Caco-2 (cell line): ENCODE measurements at regions not wholly inside any gene's neighbourhood (a gene's known extent, or its start where the extent isn't known, plus 50 kb on each side); places are given as distances from the start of the nearest gene placed in this dataset.

ENCODE experiments used
- BruUV-seq: library from RNA; stranded (reverse); fragments of 400-500 nt; replicated peaks from 2 replicates; lab custom pipeline; 2021; lab: Mats Ljungman, UMichigan
- CTCF ChIA-PET: fragments of 300-600 bp; sonication (Branson Sonifier 250); formaldehyde crosslinking; loops from one replicate; lab custom pipeline; 2022; ENCODE audit warnings: antibody characterized with exemption; lab: Charles Lee
- POLR2A ChIA-PET: fragments of 300-600 bp; sonication (Branson Sonifier 250); formaldehyde crosslinking; loops from one replicate; lab custom pipeline; 2022; ENCODE audit warnings: antibody characterized with exemption; lab: Charles Lee
- DNase-seq, 2 experiments: peaks; one replicate each; pipeline versions ENCODE4 v3.0.0 to v3.0.0-alpha.2; 2020 to 2022
- H3K27me3 ChIP-seq: replicated peaks from 2 replicates; pipeline ENCODE4 v1.6.0; 2011; ENCODE audit warnings: low read length; ENCODE audit not compliant: control insufficient read depth, insufficient read depth
- H3K36me3 ChIP-seq: 2 replicates; pipeline ENCODE4 v1.5.1; 2011; ENCODE audit warnings: low read length; ENCODE audit not compliant: control insufficient read depth, insufficient read depth
- H3K4me1 ChIP-seq: fragments of 250-450 bp; sonication (Bioruptor Pico); 2 replicates; pipeline ENCODE4 v1.5.1; 2020; ENCODE audit warnings: mild to moderate bottlenecking
- H3K4me3 ChIP-seq: 2 replicates; pipeline ENCODE4 v1.5.1; 2011; ENCODE audit warnings: low read depth, mild to moderate bottlenecking, control low read depth, low read length
- H3K9me3 ChIP-seq: fragments of 250-450 bp; sonication (Bioruptor Pico); 2 replicates; pipeline ENCODE4 v1.5.1; 2020; ENCODE audit warnings: mild to moderate bottlenecking, moderate library complexity
- H3K27ac Mint-ChIP-seq: one replicate; pipeline ENCODE4 v1.8.0; 2022; ENCODE audit warnings: mixed read lengths; ENCODE audit not compliant: unreplicated experiment
- H3K27me3 Mint-ChIP-seq: one replicate; pipeline ENCODE4 v1.8.0; 2022; ENCODE audit warnings: mixed read lengths; ENCODE audit not compliant: insufficient read depth, unreplicated experiment
- H3K36me3 Mint-ChIP-seq: one replicate; pipeline ENCODE4 v1.8.0; 2022; ENCODE audit warnings: mild to moderate bottlenecking, mixed read lengths; ENCODE audit not compliant: insufficient read depth, unreplicated experiment
- H3K4me1 Mint-ChIP-seq: one replicate; pipeline ENCODE4 v1.8.0; 2022; ENCODE audit warnings: low read depth, mixed read lengths; ENCODE audit not compliant: unreplicated experiment
- H3K4me3 Mint-ChIP-seq: one replicate; pipeline ENCODE4 v1.8.0; 2022; ENCODE audit warnings: mild to moderate bottlenecking, moderate library complexity, mixed read lengths; ENCODE audit not compliant: unreplicated experiment
- H3K9me3 Mint-ChIP-seq: one replicate; pipeline ENCODE4 v1.8.0; 2022; ENCODE audit warnings: mixed read lengths; ENCODE audit not compliant: unreplicated experiment
- CTCF ChIP-seq, 2 experiments: fragments of 200-600 bp in 1 of 2; IDR thresholded peaks; 1 replicate in 1 of 2; 2 replicates in 1 of 2; pipeline versions ENCODE4 v1.5.1 to v1.8.0; 2011 to 2022; ENCODE audit warnings: antibody characterized with exemption in 1 of 2, control low read depth in 1 of 2, inconsistent platforms in 1 of 2, low read depth in 1 of 2, low read length in 1 of 2, mild to moderate bottlenecking in 1 of 2, moderate library complexity in 1 of 2; ENCODE audit not compliant: insufficient read depth in 1 of 2, severe bottlenecking in 1 of 2, unreplicated experiment in 1 of 2
- intact Hi-C: fragments of 100-400 bp; cut with micrococcal nuclease; formaldehyde crosslinking; loops from one replicate; pipeline ENCODE4 v1.10.0; 2022; ENCODE audit not compliant: unreplicated experiment

- Histone ChIP-seq H3K4me3 (no peak overlapping the region), H3K4me1 (no peaks in the 10 kb centered on the region), H3K27me3 (peaks cover 3% of the 10 kb centered on the region), H3K9me3 (peaks cover 7% of the 10 kb centered on the region; the same call in 1 of the 2 replicates), H3K36me3 (no peaks in the 10 kb centered on the region)
- no TSS peak for BruUV-seq
- no peak overlapping the region for H3K4me3 Mint-ChIP-seq
- no peak for TF ChIP-seq CTCF (IDR thresholded peaks at IDR 0.05; ENCODE audit: insufficient read depth in 1 of 2, low read depth in 1 of 2, low read length in 1 of 2, severe bottlenecking in 1 of 2, unreplicated experiment in 1 of 2)
- DNase-seq: no peak
- ChIA-PET POLR2A (no interaction called here), CTCF (no interaction called here)
- peaks cover 20% of the 10 kb centered on the region for H3K27me3 Mint-ChIP-seq
- no peaks in the 10 kb centered on the region for H3K4me1 Mint-ChIP-seq
- no peak overlapping the region for H3K27ac Mint-ChIP-seq
- no peaks in the 10 kb centered on the region for H3K36me3 Mint-ChIP-seq
- intact Hi-C loops: no loop called here
- H3K9me3 Mint-ChIP-seq: peaks cover 15% of the 10 kb centered on the region
Measured at GRCh38 chr17:74083321-74083720, 120.2 kb upstream of the RPL38 start.

- H3K4me1 Mint-ChIP-seq: no peaks in the 10 kb centered on the region
- no TSS peak for BruUV-seq
- no peak overlapping the region for H3K4me3 ChIP-seq
- POLR2A ChIA-PET: no interaction called here
- H3K27me3 Mint-ChIP-seq: peaks cover 24% of the 10 kb centered on the region
- peaks cover 3% of the 10 kb centered on the region for H3K27me3 ChIP-seq
- DNase-seq: peak in 1 of 2 experiments; percentile 8
- no peaks in the 10 kb centered on the region for H3K36me3 ChIP-seq
- no peak for TF ChIP-seq CTCF (IDR thresholded peaks at IDR 0.05; ENCODE audit: insufficient read depth in 1 of 2, low read depth in 1 of 2, low read length in 1 of 2, severe bottlenecking in 1 of 2, unreplicated experiment in 1 of 2)
- no peak overlapping the region for H3K4me3 Mint-ChIP-seq
- no peaks in the 10 kb centered on the region for H3K36me3 Mint-ChIP-seq
- H3K27ac Mint-ChIP-seq: no peak overlapping the region
- H3K9me3 Mint-ChIP-seq: peaks cover 22% of the 10 kb centered on the region
- H3K9me3 ChIP-seq: peaks cover 7% of the 10 kb centered on the region; the same call in 1 of the 2 replicates
- no peaks in the 10 kb centered on the region for H3K4me1 ChIP-seq
- CTCF ChIA-PET: no interaction called here
- intact Hi-C loops: no loop called here
Measured at GRCh38 chr17:74085434-74085833, 118.0 kb upstream of the RPL38 start.

GRCh38 chr17:74087002-74087585, 116.4 kb upstream of the RPL38 start:
- intact Hi-C loops: no loop called here
- CTCF ChIA-PET: no interaction called here

More at GRCh38 chr17:74087002-74087585, 116.4 kb upstream of the RPL38 start:
- H3K36me3 ChIP-seq: no peaks in the 10 kb centered on the region
- no TSS peak for BruUV-seq
- TF ChIP-seq CTCF (IDR thresholded peaks at IDR 0.05; ENCODE audit: insufficient read depth in 1 of 2, low read depth in 1 of 2, low read length in 1 of 2, severe bottlenecking in 1 of 2, unreplicated experiment in 1 of 2): no peak
- Mint-ChIP-seq H3K4me3 (no peak overlapping the region), H3K36me3 (no peaks in the 10 kb centered on the region), H3K27ac (no peak overlapping the region), H3K27me3 (peaks cover 18% of the 10 kb centered on the region), H3K9me3 (peaks cover 24% of the 10 kb centered on the region), H3K4me1 (no peaks in the 10 kb centered on the region)
- POLR2A ChIA-PET: no interaction called here
- no peak overlapping the region for H3K4me3 ChIP-seq
- peaks cover under 1% of the 10 kb centered on the region for H3K27me3 ChIP-seq
- DNase-seq: no peak
- H3K4me1 ChIP-seq: no peaks in the 10 kb centered on the region
- H3K9me3 ChIP-seq: peaks cover 10% of the 10 kb centered on the region; the same call in 1 of the 2 replicates
